ENCODE measurements at regions not wholly inside any gene's neighbourhood (a gene's known extent, or its start where the extent isn't known, plus 50 kb on each side); places are given as distances from the start of the nearest gene placed in this dataset.
A peak's percentile ranks its signal among the peaks of the same experiment; 100 is the strongest.

DNA sequence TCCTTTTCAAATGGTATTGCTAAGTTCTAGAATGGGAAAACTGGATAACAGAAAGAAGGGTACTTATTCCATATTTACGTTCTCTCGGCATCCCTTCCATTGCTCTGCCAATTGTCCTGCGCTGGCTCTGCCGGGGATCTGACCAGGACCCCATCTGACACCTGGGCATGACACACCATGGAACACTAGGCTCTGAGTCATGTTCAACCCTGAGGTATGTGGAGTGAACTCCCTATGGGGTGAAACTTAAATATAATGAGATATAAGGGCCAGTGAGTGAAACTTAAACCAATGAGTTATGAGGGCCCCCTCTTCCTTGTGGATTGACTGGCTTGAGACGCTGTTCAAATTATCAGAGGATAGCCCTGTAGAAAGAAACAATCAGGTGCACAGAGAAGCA is 55.1 kb upstream of the ZEB1 start:
- TF ChIP-seq, protein P1, sequence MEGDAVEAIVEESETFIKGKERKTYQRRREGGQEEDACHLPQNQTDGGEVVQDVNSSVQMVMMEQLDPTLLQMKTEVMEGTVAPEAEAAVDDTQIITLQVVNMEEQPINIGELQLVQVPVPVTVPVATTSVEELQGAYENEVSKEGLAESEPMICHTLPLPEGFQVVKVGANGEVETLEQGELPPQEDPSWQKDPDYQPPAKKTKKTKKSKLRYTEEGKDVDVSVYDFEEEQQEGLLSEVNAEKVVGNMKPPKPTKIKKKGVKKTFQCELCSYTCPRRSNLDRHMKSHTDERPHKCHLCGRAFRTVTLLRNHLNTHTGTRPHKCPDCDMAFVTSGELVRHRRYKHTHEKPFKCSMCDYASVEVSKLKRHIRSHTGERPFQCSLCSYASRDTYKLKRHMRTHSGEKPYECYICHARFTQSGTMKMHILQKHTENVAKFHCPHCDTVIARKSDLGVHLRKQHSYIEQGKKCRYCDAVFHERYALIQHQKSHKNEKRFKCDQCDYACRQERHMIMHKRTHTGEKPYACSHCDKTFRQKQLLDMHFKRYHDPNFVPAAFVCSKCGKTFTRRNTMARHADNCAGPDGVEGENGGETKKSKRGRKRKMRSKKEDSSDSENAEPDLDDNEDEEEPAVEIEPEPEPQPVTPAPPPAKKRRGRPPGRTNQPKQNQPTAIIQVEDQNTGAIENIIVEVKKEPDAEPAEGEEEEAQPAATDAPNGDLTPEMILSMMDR (IDR thresholded peaks at IDR 0.05): no peak
- no peak for TF ChIP-seq POLR2A (IDR thresholded peaks at IDR 0.05)
- peaks cover 0 to 25% (median 10%) of the 10 kb centered on the region in 12 donors for H3K4me1 ChIP-seq
- DNase-seq (no peak), ATAC-seq (no peak)
- no peak overlapping the region for H3K4me3 ChIP-seq
- H3K27me3 ChIP-seq: no peaks in the 10 kb centered on the region
- WGBS, 4 donors: 98 to 99% (median 98%) methylated on average over 5 of the region's 5 CpGs
- no peak overlapping the region for H3K27ac ChIP-seq
- no peaks in the 10 kb centered on the region for H3K9me3 ChIP-seq
- no peaks in the 10 kb centered on the region for H3K36me3 ChIP-seq
- intact Hi-C loops (cut with DNase I): no loop called here

GRCh38 chr10:31268444-31269303 is 50.3 kb upstream of the ZEB1 start:
- H3K36me3 ChIP-seq: no peaks in the 10 kb centered on the region
- DNase-seq (no peak), ATAC-seq (peak in 1 of 4 donors; percentile 22)
- 83 to 88% (median 84%) methylated on average over 12 of the region's 12 CpGs for WGBS, 4 donors
- no peaks in the 10 kb centered on the region for H3K27me3 ChIP-seq
- intact Hi-C loops (cut with DNase I): no loop called here
- H3K4me3 ChIP-seq: no peak overlapping the region
- no peak for TF ChIP-seq POLR2A (IDR thresholded peaks at IDR 0.05)
- TF ChIP-seq, protein P1 (IDR thresholded peaks at IDR 0.05): no peak
- peak overlapping the region in 1 of 12 donors; percentile 7 for H3K27ac ChIP-seq
- H3K9me3 ChIP-seq: peaks cover 0 to 17% (median 0%) of the 10 kb centered on the region in 12 donors
- peaks cover 0 to 6% (median 0%) of the 10 kb centered on the region in 12 donors for H3K4me1 ChIP-seq

All from heart left ventricle (tissue), 16 donors.